Central memory CD8-positive, alpha-beta T cell (primary cell): ENCODE measurements at regions not wholly inside any gene's neighbourhood (a gene's known extent, or its start where the extent isn't known, plus 50 kb on each side); places are given as distances from the start of the nearest gene placed in this dataset.

Experiments
- ATAC-seq: fragments of 150-1000 bp; cut with Tn5 transposase; replicated peaks from 2 replicates; pipeline ENCODE4 v1.10.0; 2022; ENCODE audit warnings: mild to moderate bottlenecking, moderate FRiP score, moderate number of reproducible peaks; ENCODE audit not compliant: poor library complexity, severe bottlenecking; ENCODE audit errors: extremely low read depth
- DNase-seq, 2 donors: peaks; one replicate each; pipeline ENCODE4 v3.0.0; 2021; ENCODE audit warnings: low spot score in 2 of 2
- H3K27ac Mint-ChIP-seq: one replicate; pipeline ENCODE4 v1.8.0; 2022; ENCODE audit warnings: low read depth, mild to moderate bottlenecking, moderate library complexity, mixed read lengths
- H3K27me3 Mint-ChIP-seq: one replicate; pipeline ENCODE4 v1.8.0; 2022; ENCODE audit warnings: mixed read lengths
- H3K36me3 Mint-ChIP-seq: one replicate; pipeline ENCODE4 v1.8.0; 2022; ENCODE audit warnings: mild to moderate bottlenecking, moderate library complexity, mixed read lengths; ENCODE audit not compliant: insufficient read depth
- H3K4me1 Mint-ChIP-seq: one replicate; pipeline ENCODE4 v1.8.0; 2022; ENCODE audit warnings: mixed read lengths
- H3K4me3 Mint-ChIP-seq: one replicate; pipeline ENCODE4 v1.8.0; 2022; ENCODE audit warnings: mild to moderate bottlenecking, moderate library complexity, mixed read lengths
- H3K9me3 Mint-ChIP-seq: one replicate; pipeline ENCODE4 v1.8.0; 2022; ENCODE audit warnings: mixed read lengths

- Mint-ChIP-seq H3K4me1 (peaks cover 11% of the 10 kb centered on the region), H3K36me3 (no peaks in the 10 kb centered on the region)
- ATAC-seq: no peak
Observed at GRCh38 chr2:204183608-204184007, 247.0 kb downstream of the ICOS start.

GRCh38 chr2:204184226-204184625 is 247.7 kb downstream of the ICOS start:
- Mint-ChIP-seq H3K27ac (no peak overlapping the region), H3K4me1 (peaks cover 11% of the 10 kb centered on the region), H3K4me3 (no peak overlapping the region), H3K9me3 (no peaks in the 10 kb centered on the region), H3K36me3 (no peaks in the 10 kb centered on the region), H3K27me3 (peaks cover 37% of the 10 kb centered on the region)
- ATAC-seq (no peak), DNase-seq (no peak)

More at GRCh38 chr2:204183608-204184007, 247.0 kb downstream of the ICOS start:
- Mint-ChIP-seq H3K4me3 (no peak overlapping the region), H3K9me3 (no peaks in the 10 kb centered on the region), H3K27ac (no peak overlapping the region), H3K27me3 (peaks cover 37% of the 10 kb centered on the region)
- no peak for DNase-seq

GRCh38 chr2:204187229-204188083 is 250.9 kb downstream of the ICOS start:
- no peak overlapping the region for H3K27ac Mint-ChIP-seq
- no peak overlapping the region for H3K4me3 Mint-ChIP-seq
- peak; percentile 24 for ATAC-seq
- peaks cover 18% of the 10 kb centered on the region for H3K27me3 Mint-ChIP-seq
- peaks cover 11% of the 10 kb centered on the region for H3K4me1 Mint-ChIP-seq
- no peaks in the 10 kb centered on the region for H3K36me3 Mint-ChIP-seq
- H3K9me3 Mint-ChIP-seq: no peaks in the 10 kb centered on the region
- DNase-seq: no peak

DNA sequence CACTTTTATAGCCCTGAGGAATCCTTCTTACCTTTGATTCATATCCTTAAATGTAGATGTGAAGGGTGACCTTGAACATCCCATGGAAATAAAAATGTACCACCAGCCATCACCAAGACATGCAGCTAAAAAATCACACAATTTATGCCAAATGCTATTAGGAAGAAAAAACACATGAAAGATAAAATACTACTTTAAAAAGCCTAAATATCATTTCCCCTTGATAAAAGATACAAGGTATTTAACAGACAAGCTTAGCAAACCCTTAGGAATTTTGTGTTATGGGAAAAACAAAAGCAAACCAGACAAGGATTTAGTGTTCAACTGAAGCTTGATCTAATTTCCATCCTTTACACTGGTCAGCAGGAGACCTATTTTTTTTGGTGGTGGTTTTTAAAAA is 255.0 kb downstream of the ICOS start:
- H3K36me3 Mint-ChIP-seq: no peaks in the 10 kb centered on the region
- H3K4me3 Mint-ChIP-seq: no peak overlapping the region

DNA sequence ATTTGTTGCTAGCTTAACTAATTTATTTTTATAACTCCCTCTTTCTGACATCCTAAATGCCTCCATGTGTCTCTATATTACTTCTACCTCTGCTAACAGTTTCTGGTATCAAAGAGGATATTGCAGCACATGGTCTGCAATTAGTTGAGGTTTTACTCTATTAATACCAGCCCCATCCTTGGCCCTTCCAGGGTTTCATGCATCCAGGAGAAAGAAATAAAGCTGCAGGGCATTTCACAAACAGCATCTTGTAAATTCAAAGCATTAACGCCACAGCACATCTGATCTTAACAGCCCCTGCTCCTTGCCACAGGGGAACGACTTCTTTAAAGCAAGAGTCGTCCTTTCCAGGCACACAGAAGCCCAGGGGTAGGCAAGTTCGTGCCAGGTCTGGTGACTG is 258.9 kb downstream of the ICOS start:
- H3K4me3 Mint-ChIP-seq: no peak overlapping the region
- H3K9me3 Mint-ChIP-seq: no peaks in the 10 kb centered on the region
- H3K4me1 Mint-ChIP-seq: no peaks in the 10 kb centered on the region
- H3K27me3 Mint-ChIP-seq: peaks cover 51% of the 10 kb centered on the region
- no peak for ATAC-seq
- no peaks in the 10 kb centered on the region for H3K36me3 Mint-ChIP-seq
- DNase-seq: no peak
- no peak overlapping the region for H3K27ac Mint-ChIP-seq

More for the DNA sequence above, 255.0 kb downstream of the ICOS start:
- ATAC-seq (no peak), DNase-seq (no peak)
- peaks cover 45% of the 10 kb centered on the region for H3K27me3 Mint-ChIP-seq
- H3K9me3 Mint-ChIP-seq: no peaks in the 10 kb centered on the region
- H3K4me1 Mint-ChIP-seq: peaks cover 11% of the 10 kb centered on the region
- no peak overlapping the region for H3K27ac Mint-ChIP-seq

DNA sequence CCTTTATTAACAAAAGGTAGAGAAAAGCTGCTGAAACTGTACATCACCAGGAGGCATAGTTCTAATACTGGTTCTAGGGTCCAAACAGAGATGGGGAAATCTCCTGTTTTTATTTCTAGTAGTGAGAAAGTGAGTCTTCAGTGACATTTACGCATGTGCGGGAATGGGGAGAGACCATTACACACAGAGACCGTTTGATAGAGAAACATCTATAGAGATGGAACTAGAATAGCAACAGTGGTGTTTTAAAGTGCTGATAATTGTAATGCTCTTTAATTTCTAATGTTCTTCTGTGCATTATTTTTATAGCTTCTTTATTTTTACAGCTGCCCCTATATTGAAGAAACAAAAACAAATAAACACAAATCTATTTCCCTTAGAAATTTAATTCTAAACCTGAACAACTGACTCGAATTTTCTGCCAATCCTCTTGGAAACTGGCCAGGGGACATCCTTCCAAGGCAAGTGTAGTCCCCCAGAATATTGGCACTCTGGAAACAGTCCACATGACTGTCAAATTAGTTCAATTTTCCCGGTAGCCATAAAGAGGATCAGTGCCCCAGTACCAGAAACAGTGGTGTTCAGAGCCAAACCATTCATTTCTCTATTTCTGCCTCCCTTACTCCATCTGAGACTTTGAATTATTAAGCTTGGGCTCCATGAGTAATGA is 260.9 kb downstream of the ICOS start:
- DNase-seq (no peak), ATAC-seq (no peak)
- H3K27ac Mint-ChIP-seq: no peak overlapping the region
- no peak overlapping the region for H3K4me3 Mint-ChIP-seq
- H3K36me3 Mint-ChIP-seq: no peaks in the 10 kb centered on the region
- H3K4me1 Mint-ChIP-seq: no peaks in the 10 kb centered on the region
- H3K9me3 Mint-ChIP-seq: no peaks in the 10 kb centered on the region
- peaks cover 62% of the 10 kb centered on the region for H3K27me3 Mint-ChIP-seq

- H3K27ac Mint-ChIP-seq: no peak overlapping the region
- no peak overlapping the region for H3K4me3 Mint-ChIP-seq
- peaks cover 66% of the 10 kb centered on the region for H3K27me3 Mint-ChIP-seq
- no peaks in the 10 kb centered on the region for H3K36me3 Mint-ChIP-seq
- ATAC-seq (no peak), DNase-seq (no peak)
- no peaks in the 10 kb centered on the region for H3K9me3 Mint-ChIP-seq
- no peaks in the 10 kb centered on the region for H3K4me1 Mint-ChIP-seq
Observed at GRCh38 chr2:204199357-204199756, 262.8 kb downstream of the ICOS start.

- ATAC-seq: no peak
Observed at GRCh38 chr2:204201507-204201906, 264.9 kb downstream of the ICOS start.

DNA sequence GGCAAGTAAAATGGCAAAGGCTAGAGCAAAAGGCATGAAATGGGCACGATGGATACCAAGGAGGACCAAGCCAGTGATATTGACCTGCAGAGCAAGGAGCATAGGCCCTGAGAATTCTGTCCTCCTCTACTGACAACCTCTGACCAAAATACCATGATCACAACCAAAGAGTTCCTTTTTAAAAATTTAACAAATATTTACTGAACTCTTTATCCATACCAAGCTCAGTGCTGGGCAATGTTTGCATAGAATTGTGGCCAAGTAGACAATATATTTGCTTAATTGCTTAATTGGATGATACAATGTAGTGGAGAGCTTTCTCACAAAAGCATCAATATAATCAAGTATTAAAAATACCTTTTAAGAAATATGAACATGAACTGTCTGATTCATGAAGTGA is 265.7 kb downstream of the ICOS start:
- no peak overlapping the region for H3K27ac Mint-ChIP-seq

More at GRCh38 chr2:204201507-204201906, 264.9 kb downstream of the ICOS start:
- Mint-ChIP-seq H3K27ac (no peak overlapping the region), H3K9me3 (no peaks in the 10 kb centered on the region), H3K4me3 (no peak overlapping the region), H3K36me3 (no peaks in the 10 kb centered on the region), H3K27me3 (peaks cover 71% of the 10 kb centered on the region), H3K4me1 (no peaks in the 10 kb centered on the region)
- DNase-seq: no peak

GRCh38 chr2:204203704-204204103 is 267.1 kb downstream of the ICOS start:
- Mint-ChIP-seq H3K27ac (no peak overlapping the region), H3K9me3 (no peaks in the 10 kb centered on the region), H3K4me1 (no peaks in the 10 kb centered on the region), H3K36me3 (no peaks in the 10 kb centered on the region), H3K4me3 (no peak overlapping the region), H3K27me3 (peaks cover 62% of the 10 kb centered on the region)
- DNase-seq (no peak), ATAC-seq (no peak)

More for the DNA sequence above, 265.7 kb downstream of the ICOS start:
- DNase-seq: no peak
- Mint-ChIP-seq H3K4me3 (no peak overlapping the region), H3K9me3 (no peaks in the 10 kb centered on the region), H3K36me3 (no peaks in the 10 kb centered on the region), H3K27me3 (peaks cover 71% of the 10 kb centered on the region), H3K4me1 (no peaks in the 10 kb centered on the region)
- ATAC-seq: no peak

DNA sequence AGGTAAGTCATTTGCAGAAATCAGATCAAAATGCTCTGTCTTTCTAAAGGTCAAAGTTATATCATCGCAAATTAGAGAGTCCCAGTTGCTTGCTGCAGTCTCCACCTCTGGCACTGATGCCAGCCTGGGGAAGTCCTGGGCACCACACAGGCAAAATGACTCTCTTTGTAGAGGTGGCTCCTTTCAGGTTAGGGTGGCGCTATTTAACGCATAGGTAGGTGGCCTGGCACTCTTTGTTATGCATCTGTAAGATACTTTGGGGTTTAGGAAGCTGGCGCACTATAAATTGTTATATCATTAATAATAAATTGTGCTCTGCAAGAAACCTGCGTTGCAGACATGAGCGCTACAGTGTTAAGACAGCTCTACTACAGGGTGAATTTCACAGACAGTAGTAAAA is 268.5 kb downstream of the ICOS start:
- no peaks in the 10 kb centered on the region for H3K9me3 Mint-ChIP-seq
- H3K4me1 Mint-ChIP-seq: no peaks in the 10 kb centered on the region
- H3K27me3 Mint-ChIP-seq: peaks cover 53% of the 10 kb centered on the region
- H3K27ac Mint-ChIP-seq: no peak overlapping the region
- ATAC-seq (no peak), DNase-seq (no peak)
- no peak overlapping the region for H3K4me3 Mint-ChIP-seq
- no peaks in the 10 kb centered on the region for H3K36me3 Mint-ChIP-seq

- Mint-ChIP-seq H3K36me3 (no peaks in the 10 kb centered on the region), H3K4me3 (no peak overlapping the region), H3K27ac (no peak overlapping the region), H3K4me1 (no peaks in the 10 kb centered on the region), H3K27me3 (peaks cover 53% of the 10 kb centered on the region), H3K9me3 (no peaks in the 10 kb centered on the region)
- ATAC-seq (no peak), DNase-seq (no peak)
Observed at GRCh38 chr2:204205538-204205937, 269.0 kb downstream of the ICOS start.

- DNase-seq: no peak
- Mint-ChIP-seq H3K4me3 (no peak overlapping the region), H3K4me1 (no peaks in the 10 kb centered on the region), H3K27ac (no peak overlapping the region), H3K36me3 (no peaks in the 10 kb centered on the region), H3K9me3 (no peaks in the 10 kb centered on the region), H3K27me3 (peaks cover 41% of the 10 kb centered on the region)
- ATAC-seq: no peak
Observed at GRCh38 chr2:204207866-204208265, 271.3 kb downstream of the ICOS start.
